GM21717 (cell line): ENCODE measurements at regions not wholly inside any gene's neighbourhood (a gene's known extent, or its start where the extent isn't known, plus 50 kb on each side); places are given as distances from the start of the nearest gene placed in this dataset.
"Not testable (repeated sequence)": the region's sequence is repeated elsewhere in the genome, so short reads cannot be mapped to it uniquely, and the experiment has no call there.

Experiments used
- ATAC-seq: cut with Tn5 transposase; IDR thresholded peaks from one replicate; pipeline ENCODE4 v1.9.1; 2021; ENCODE audit warnings: mild to moderate bottlenecking, moderate library complexity; ENCODE audit not compliant: unreplicated experiment

- ATAC-seq, result no peak
Observed at GRCh38 chr12:47491516-47492305, 214.1 kb downstream of the RPAP3 start.

- ATAC-seq, result no peak
Observed at GRCh38 chr12:47488888-47489287, 216.9 kb downstream of the RPAP3 start.

- no peak for ATAC-seq
Observed at GRCh38 chr12:47481041-47481440, 224.8 kb downstream of the RPAP3 start.

- ATAC-seq, result no peak
Observed at GRCh38 chr12:47478426-47478825, 227.4 kb downstream of the RPAP3 start.

DNA sequence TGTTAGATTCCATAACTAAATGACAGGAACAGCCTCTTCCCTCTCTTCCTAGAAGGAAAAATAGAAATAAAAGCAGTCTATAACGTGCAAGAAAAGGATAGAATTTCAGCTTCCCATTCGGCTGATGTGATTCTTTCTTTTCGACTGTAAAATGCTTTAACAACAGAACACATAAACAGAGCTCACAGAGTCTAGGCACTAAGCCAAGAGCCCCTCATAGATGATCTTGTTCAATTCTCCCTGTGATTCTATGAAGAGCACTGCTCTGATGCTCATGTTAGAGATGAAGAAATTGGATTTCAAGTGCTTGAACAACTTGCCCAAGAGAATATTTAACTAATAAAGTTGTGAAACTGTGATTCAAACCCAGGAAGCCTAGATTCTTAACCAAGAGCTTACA is 232.7 kb downstream of the RPAP3 start:
- ATAC-seq, result no peak

DNA sequence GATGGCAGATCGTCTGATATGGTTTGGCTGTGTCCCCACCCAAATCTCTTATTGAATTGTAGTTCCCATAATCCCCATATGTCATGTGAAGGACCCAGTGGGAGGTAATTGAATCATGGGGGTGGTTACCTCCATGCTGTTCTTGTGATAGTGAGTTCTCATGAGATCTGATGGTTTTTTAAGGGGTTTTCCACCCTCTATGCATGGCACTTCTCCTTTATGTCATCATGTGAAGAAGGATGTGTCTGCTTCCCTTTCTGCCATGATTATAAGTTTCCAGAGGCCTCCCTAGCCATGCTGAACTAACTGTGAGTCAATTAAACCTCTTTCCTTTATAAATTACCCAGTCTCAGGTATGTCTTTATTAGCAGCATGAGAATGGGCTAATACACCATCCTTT is 235.5 kb downstream of the RPAP3 start:
- not testable (repeated sequence) for ATAC-seq

DNA sequence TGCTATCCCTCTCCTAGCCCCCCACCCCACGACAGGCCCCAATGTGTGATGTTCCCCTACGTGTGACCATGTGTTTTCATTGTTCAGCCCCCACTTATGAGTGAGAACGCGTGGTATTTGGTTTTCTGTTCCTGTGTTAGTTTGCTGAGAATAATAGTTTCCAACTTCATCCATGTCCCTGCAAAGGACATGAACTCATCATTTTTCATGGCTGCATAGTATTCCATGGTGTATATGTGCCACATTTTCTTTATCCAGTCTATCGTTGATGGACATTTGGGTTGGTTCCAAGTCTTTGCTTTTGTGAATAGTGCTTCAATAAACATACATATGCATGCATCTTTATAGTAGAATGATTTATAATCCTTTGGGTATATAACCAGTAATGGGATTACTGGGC is 241.9 kb downstream of the RPAP3 start:
- ATAC-seq, result not testable (repeated sequence)

DNA sequence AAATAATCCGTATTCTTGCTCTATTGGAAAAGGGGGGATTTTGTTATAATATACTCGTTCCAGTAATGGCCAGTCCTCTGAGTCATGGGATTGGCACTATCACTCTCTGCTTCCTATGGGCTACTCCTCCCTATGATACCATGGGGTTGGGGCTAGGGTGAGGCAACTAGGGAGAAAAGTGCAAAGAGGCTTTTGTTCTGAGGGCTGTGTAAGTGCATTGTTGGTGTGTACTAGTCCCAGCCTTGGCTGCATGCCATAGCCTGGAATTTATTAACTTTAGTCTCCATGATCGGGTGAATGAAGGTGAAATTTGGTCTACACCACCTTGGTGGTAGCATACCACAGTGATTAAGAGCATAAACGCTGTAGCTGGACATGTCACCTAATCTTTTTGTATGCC is 247.6 kb downstream of the RPAP3 start:
- no peak for ATAC-seq

DNA sequence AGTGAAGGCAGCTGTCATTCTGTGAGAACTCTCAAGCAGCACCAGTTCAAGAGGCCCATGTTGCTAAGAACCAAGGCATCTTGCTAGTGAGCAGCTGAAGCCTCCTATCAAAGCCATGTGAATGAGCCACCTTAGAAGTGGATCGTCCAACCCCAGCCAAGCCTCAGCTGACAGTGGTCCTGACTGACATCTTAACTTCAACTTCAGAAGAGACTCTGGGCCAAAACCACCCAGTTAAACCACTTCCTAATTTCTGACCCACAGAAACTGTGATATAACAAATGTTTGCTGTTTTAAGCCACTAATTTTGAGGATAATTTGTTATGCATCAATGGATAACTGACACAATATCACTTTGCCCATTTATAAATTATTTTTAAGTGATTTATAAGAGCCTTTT is 256.0 kb downstream of the RPAP3 start:
- ATAC-seq, result no peak

- ATAC-seq, result no peak
Observed at GRCh38 chr12:47442310-47442709, 263.5 kb downstream of the RPAP3 start.

- ATAC-seq, result no peak
Observed at GRCh38 chr12:47441490-47441889, 264.3 kb downstream of the RPAP3 start.

- ATAC-seq, result no peak
Observed at GRCh38 chr12:47438175-47438574, 267.7 kb downstream of the RPAP3 start.

- no peak for ATAC-seq
Observed at GRCh38 chr12:47437570-47437969, 268.3 kb downstream of the RPAP3 start.

- ATAC-seq, result no peak
Observed at GRCh38 chr12:47433876-47434275, 272.0 kb downstream of the RPAP3 start.

DNA sequence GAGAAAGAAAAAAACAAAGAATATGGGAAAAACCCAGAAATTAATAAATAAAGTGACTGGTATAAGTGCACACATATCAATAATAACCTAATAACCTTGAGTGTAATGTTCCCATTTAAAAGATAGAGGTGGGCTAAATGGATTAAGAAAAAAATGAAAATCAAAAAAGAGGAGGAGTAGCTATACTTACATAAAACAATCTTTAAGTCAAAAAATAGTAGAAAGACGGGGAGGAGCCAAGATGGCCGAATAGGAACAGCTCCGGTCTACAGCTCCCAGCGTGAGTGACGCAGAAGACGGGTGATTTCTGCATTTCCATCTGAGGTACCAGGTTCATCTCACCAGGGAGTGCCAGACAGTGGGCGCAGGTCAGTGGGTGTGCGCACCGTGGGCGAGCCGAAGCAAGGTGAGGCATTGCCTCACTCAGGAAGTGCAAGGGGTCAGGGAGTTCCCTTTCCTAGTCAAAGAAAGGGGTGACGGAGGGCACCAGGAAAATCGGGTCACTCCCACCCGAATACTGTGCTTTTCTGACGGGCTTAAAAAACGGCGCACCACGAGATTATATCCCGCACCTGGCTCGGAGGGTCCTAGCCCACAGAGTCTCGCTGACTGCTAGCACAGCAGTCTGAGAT is 279.0 kb downstream of the RPAP3 start:
- not testable (repeated sequence) for ATAC-seq

DNA sequence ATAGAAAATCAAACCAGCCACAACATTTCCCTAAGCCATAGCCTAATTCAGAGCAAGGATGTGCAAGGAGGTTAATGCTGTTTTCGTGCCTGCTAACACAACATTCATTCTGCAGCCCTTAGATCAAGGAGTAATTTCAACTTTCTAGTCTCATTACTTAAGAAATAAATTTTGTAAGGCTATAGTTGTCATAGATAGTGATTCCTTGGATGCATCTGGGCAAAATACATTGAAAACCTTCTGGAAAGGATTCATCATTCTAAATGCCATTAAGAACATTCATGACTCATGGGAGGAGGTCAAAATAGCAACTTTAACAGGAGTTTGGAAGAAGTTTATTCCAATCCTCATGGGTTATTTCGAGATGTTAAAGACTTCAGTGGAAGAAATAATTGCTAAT is 283.2 kb downstream of the RPAP3 start:
- no peak for ATAC-seq

GRCh38 chr12:47419497-47419896 is 286.3 kb downstream of the RPAP3 start:
- ATAC-seq, result no peak

- no peak for ATAC-seq
Observed at GRCh38 chr12:47417955-47418354, 287.9 kb downstream of the RPAP3 start.

GRCh38 chr12:47417121-47417520 is 288.7 kb downstream of the RPAP3 start:
- ATAC-seq, result no peak

- no peak for ATAC-seq
Observed at GRCh38 chr12:47415054-47415453, 290.8 kb downstream of the RPAP3 start.

GRCh38 chr12:47414511-47414910 is 291.3 kb downstream of the RPAP3 start:
- ATAC-seq, result no peak

GRCh38 chr12:47413806-47414205 is 292.0 kb downstream of the RPAP3 start:
- no peak for ATAC-seq
